Calu3 (cell line): ENCODE measurements at regions not wholly inside any gene's neighbourhood (a gene's known extent, or its start where the extent isn't known, plus 50 kb on each side); places are given as distances from the start of the nearest gene placed in this dataset.

Experiments
- BruUV-seq: library from RNA; stranded (reverse); fragments of 400-500 nt; replicated peaks from 2 replicates; lab custom pipeline; 2021; lab: Mats Ljungman, UMichigan
- CTCF ChIA-PET: fragments of 300-600 bp; sonication (Branson Sonifier 250); formaldehyde crosslinking; loops from one replicate; lab custom pipeline; 2022; ENCODE audit warnings: antibody characterized with exemption; lab: Charles Lee
- DNase-seq: peaks from one replicate; pipeline ENCODE4 v3.0.0; 2022
- H3K27ac Mint-ChIP-seq: one replicate; pipeline ENCODE4 v1.8.0; 2022; ENCODE audit warnings: mixed read lengths; ENCODE audit not compliant: unreplicated experiment
- H3K27me3 Mint-ChIP-seq: one replicate; pipeline ENCODE4 v1.8.0; 2022; ENCODE audit warnings: mixed read lengths; ENCODE audit not compliant: unreplicated experiment
- H3K36me3 Mint-ChIP-seq: one replicate; pipeline ENCODE4 v1.8.0; 2022; ENCODE audit warnings: mild to moderate bottlenecking, moderate library complexity, mixed read lengths; ENCODE audit not compliant: insufficient read depth, unreplicated experiment
- H3K4me1 Mint-ChIP-seq: one replicate; pipeline ENCODE4 v1.8.0; 2022; ENCODE audit warnings: mild to moderate bottlenecking, low read depth, mixed read lengths; ENCODE audit not compliant: unreplicated experiment
- H3K4me3 Mint-ChIP-seq: one replicate; pipeline ENCODE4 v1.8.0; 2022; ENCODE audit warnings: mild to moderate bottlenecking, low read depth, moderate library complexity, mixed read lengths; ENCODE audit not compliant: unreplicated experiment
- H3K9me3 Mint-ChIP-seq: one replicate; pipeline ENCODE4 v1.8.0; 2022; ENCODE audit warnings: low read depth, mixed read lengths; ENCODE audit not compliant: unreplicated experiment
- intact Hi-C: fragments of 100-400 bp; cut with micrococcal nuclease; formaldehyde crosslinking; loops from one replicate; pipeline ENCODE4 v1.10.0; 2022; ENCODE audit not compliant: unreplicated experiment
- TF ChIP-seq, protein P1 (sequence below): fragments of 200-600 bp; IDR thresholded peaks from one replicate; pipeline ENCODE4 v1.8.0; 2022; ENCODE audit warnings: antibody characterized with exemption; ENCODE audit not compliant: unreplicated experiment

DNA sequence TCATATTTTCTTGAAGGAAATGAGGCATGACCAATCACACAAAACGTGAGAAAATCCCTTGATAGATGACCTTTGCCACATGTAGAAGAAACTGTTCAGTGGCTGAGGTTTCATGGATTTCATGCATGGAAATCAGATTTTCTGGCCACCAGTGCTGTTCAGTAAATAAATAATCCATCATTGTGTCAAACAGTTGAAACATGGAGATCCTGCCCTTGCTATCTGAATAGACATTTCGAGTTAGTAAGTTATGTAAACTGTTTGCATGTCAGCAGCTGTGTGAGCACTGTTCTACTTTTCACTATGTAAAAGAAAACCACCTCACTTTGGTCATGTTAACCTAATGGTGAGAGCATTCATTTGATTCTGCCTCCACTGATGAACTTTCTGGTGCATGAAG is 793.9 kb upstream of the EPHA7 start:
- TF ChIP-seq, protein P1, sequence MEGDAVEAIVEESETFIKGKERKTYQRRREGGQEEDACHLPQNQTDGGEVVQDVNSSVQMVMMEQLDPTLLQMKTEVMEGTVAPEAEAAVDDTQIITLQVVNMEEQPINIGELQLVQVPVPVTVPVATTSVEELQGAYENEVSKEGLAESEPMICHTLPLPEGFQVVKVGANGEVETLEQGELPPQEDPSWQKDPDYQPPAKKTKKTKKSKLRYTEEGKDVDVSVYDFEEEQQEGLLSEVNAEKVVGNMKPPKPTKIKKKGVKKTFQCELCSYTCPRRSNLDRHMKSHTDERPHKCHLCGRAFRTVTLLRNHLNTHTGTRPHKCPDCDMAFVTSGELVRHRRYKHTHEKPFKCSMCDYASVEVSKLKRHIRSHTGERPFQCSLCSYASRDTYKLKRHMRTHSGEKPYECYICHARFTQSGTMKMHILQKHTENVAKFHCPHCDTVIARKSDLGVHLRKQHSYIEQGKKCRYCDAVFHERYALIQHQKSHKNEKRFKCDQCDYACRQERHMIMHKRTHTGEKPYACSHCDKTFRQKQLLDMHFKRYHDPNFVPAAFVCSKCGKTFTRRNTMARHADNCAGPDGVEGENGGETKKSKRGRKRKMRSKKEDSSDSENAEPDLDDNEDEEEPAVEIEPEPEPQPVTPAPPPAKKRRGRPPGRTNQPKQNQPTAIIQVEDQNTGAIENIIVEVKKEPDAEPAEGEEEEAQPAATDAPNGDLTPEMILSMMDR: no peak
- intact Hi-C loops: no loop called here
- H3K27me3 Mint-ChIP-seq: no peaks in the 10 kb centered on the region
- no peak overlapping the region for H3K4me3 Mint-ChIP-seq
- H3K27ac Mint-ChIP-seq: no peak overlapping the region
- H3K9me3 Mint-ChIP-seq: peaks cover 2% of the 10 kb centered on the region
- CTCF ChIA-PET: no interaction called here
- DNase-seq: no peak
- H3K36me3 Mint-ChIP-seq: no peaks in the 10 kb centered on the region
- no TSS peak for BruUV-seq
- H3K4me1 Mint-ChIP-seq: no peaks in the 10 kb centered on the region

DNA sequence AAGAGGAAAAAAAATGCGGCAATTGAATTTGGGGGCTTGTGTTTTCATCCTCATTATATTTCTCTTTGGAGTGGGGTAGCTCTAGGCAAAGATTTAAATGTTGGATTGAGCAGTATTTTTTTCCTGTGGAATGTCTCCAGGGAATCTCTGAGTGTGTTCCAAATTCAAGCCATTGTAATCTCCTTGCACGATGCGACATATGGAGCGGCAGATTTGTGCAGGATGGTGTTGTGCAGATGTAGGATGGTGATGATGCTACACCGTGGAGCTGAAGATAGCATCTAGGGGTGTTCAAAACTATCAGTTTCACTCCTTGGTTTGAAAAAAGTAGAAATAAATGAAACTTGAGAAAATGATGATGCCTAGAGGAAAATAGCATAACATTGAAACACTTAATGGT is 777.5 kb upstream of the EPHA7 start:
- Mint-ChIP-seq H3K9me3 (peaks cover 7% of the 10 kb centered on the region), H3K27ac (no peak overlapping the region), H3K27me3 (no peaks in the 10 kb centered on the region), H3K4me1 (no peaks in the 10 kb centered on the region), H3K4me3 (no peak overlapping the region), H3K36me3 (no peaks in the 10 kb centered on the region)
- DNase-seq: no peak
- no TSS peak for BruUV-seq
- TF ChIP-seq, protein P1: no peak
- CTCF ChIA-PET: no interaction called here
- intact Hi-C loops: no loop called here

DNA sequence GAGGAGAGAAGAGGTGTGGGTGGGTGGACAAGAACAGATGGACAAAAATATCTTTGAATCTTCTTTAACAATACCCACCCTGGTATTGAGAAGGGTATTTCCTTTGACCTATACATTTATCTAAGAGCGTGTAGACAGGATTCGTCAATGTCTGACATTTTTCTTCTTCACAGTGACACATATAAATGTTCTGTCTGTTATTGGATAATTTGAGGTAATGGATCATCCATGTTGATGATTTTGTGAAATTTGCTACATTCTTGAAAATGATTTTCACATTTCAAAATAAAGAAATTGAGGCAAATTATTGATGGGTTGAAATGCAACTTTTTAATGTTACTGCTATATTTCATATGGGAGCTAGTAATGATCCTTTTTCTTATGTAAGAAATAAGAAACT is 770.7 kb upstream of the EPHA7 start:
- CTCF ChIA-PET: no interaction called here
- Mint-ChIP-seq H3K36me3 (no peaks in the 10 kb centered on the region), H3K4me3 (no peak overlapping the region), H3K27ac (no peak overlapping the region), H3K27me3 (no peaks in the 10 kb centered on the region), H3K9me3 (peaks cover 6% of the 10 kb centered on the region), H3K4me1 (no peaks in the 10 kb centered on the region)
- intact Hi-C loops: no loop called here
- BruUV-seq: no TSS peak
- TF ChIP-seq, protein P1: no peak
- DNase-seq: no peak

DNA sequence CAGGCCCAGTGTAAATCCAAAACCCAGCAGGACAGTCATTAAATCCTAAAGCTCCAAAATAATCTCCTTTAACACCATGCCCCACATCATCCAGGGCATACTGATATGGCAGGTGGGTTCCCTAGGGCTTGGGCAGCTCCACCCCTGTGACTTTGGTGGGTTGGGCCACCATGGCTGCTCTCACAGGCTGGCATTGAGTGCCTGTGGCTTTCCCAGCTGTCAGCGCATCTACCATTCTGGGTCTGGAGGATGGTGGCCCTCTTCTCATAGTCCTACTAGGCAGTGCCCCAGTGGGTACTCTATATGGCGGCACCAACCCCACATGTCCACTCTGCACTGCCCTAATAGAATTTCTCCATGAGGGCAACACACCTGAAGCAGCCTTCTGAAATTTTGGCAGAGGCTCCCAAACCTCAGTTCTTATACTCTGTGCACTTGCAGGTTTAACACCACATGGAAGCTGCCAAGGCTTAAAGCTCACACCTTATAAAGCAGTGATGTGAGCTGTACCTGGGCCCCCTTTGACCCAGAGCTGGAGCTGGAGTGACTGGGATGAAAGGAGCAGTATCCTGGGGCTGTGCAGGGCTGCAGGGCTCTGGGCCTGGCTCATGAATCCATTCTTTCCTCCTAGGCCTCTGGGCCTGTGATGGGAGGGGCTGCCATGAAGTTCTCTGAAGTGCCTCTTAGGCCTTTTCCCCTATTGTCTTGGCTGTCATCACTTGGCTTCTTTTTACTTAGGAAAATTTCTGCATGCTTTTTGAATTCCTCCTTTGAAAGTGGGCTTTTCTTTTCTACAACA is 765.5 kb upstream of the EPHA7 start:
- Mint-ChIP-seq H3K36me3 (no peaks in the 10 kb centered on the region), H3K4me1 (no peaks in the 10 kb centered on the region), H3K9me3 (peaks cover 12% of the 10 kb centered on the region), H3K4me3 (no peak overlapping the region), H3K27me3 (no peaks in the 10 kb centered on the region), H3K27ac (no peak overlapping the region)
- CTCF ChIA-PET: no interaction called here
- TF ChIP-seq, protein P1: no peak
- intact Hi-C loops: no loop called here
- BruUV-seq: no TSS peak
- DNase-seq: no peak
